Omental fat pad (tissue), 3 donors: ENCODE measurements at regions not wholly inside any gene's neighbourhood (a gene's known extent, or its start where the extent isn't known, plus 50 kb on each side); places are given as distances from the start of the nearest gene placed in this dataset.

ENCODE experiments used
- ATAC-seq: fragments of 150-250 bp; one replicate; pipeline ENCODE4 v1.9.1; 2016; ENCODE audit warnings: mild to moderate bottlenecking, moderate library complexity; ENCODE audit not compliant: low FRiP score
- DNase-seq: peaks from one replicate; pipeline ENCODE4 v3.0.0-alpha.2; 2019; ENCODE audit warnings: low spot score
- TF ChIP-seq, protein P1 (sequence below), 3 donors: fragments of 450-650 bp; IDR thresholded peaks; one replicate each; pipeline ENCODE4 v1.5.1; 2016 to 2017; ENCODE audit warnings: antibody characterized with exemption in 3 of 3, mild to moderate bottlenecking in 3 of 3, moderate library complexity in 2 of 3

DNA sequence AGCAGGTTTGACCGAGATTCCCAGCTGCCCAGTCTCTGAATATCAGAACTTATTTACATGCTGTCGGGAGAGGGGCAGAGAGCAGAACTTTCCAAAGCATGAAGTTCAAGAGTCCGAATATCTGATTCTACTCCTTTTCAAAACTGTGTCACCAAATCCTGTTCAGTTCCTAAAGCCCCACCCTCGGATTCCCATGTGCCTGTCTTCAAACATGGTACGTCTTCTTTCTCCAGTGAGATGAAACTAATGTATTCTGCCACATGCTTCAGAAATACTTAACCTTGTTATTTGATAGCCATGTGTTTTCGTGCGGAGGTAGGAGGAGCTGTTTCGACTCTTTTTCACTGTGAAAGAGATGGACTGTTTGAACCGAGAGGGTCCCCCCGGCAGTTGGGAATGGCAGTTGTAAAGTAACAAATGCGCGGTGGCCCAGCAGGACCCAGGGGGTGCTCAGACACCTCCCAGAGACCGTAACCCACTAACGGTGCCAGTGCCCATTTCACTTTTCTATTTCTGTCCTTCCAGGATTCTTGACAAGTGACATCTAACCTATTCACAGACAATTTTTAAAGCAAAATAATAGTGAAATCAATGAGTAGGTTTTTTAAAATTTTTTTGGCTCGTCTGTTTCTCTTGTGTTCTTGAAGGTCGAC is 67.2 kb downstream of the ZBTB18 start:
- no peak for DNase-seq
- no peak for ATAC-seq
- TF ChIP-seq, protein P1, sequence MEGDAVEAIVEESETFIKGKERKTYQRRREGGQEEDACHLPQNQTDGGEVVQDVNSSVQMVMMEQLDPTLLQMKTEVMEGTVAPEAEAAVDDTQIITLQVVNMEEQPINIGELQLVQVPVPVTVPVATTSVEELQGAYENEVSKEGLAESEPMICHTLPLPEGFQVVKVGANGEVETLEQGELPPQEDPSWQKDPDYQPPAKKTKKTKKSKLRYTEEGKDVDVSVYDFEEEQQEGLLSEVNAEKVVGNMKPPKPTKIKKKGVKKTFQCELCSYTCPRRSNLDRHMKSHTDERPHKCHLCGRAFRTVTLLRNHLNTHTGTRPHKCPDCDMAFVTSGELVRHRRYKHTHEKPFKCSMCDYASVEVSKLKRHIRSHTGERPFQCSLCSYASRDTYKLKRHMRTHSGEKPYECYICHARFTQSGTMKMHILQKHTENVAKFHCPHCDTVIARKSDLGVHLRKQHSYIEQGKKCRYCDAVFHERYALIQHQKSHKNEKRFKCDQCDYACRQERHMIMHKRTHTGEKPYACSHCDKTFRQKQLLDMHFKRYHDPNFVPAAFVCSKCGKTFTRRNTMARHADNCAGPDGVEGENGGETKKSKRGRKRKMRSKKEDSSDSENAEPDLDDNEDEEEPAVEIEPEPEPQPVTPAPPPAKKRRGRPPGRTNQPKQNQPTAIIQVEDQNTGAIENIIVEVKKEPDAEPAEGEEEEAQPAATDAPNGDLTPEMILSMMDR (IDR thresholded peaks at IDR 0.05), result no peak

DNA sequence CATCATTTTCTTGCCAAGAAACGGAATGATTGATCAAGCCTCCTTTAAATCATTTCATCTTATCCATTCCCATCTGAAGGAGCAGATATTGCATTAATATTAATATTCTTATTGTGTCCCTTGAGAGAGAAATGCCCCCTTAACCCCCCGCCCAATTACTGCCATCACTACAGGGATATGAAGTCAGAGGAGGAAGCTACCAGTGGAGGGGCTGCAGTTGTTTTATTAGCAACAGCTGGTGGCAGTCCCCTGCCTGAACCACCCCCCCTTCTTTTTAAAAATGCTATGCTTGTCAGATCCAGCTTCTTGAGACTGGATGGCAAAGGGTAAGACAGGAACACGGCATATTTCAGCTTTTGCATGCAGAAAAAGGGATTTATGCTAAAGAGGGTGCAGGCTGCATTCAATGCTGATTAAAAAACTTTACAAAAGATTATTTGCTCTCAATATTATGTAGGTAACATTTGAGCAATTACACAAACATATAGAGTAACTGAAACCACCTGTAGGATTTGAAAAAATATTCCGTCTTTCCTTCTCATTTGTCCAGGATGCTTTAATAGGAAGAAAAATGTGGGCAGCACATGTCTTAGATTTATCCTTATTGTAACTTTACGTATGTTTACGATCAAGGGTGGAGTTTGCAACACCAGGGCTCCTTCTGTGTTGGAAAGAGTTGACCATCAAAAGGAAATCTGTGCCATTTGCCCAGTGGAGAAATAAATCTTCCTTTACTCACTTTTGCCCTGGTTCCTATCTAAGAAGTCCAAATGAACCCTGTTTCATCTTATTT is 77.7 kb downstream of the ZBTB18 start:
- no peak for ATAC-seq
- TF ChIP-seq, protein P1 (IDR thresholded peaks at IDR 0.05), result no peak
- no peak for DNase-seq

DNA sequence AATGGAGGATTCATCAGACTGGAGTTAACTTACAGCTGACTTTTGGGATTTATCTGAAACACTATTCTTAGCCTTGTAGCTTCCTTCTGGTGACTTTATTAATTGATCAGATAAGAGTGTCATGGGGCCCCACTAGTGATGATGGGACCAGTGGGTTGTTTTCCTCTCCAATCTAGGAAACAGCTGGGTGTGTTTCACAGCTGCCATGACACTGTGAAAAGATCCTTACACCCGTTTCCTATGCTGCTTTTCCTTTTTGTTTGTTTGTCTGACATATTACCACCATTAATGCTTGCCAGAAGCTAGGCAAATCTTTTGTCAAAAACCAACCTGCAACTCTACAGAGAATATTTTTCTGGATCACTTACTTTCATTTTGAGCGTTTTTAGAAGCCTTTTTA is 86.2 kb downstream of the ZBTB18 start:
- ATAC-seq (no peak), DNase-seq (no peak)
- TF ChIP-seq, protein P1 (IDR thresholded peaks at IDR 0.05), result no peak

DNA sequence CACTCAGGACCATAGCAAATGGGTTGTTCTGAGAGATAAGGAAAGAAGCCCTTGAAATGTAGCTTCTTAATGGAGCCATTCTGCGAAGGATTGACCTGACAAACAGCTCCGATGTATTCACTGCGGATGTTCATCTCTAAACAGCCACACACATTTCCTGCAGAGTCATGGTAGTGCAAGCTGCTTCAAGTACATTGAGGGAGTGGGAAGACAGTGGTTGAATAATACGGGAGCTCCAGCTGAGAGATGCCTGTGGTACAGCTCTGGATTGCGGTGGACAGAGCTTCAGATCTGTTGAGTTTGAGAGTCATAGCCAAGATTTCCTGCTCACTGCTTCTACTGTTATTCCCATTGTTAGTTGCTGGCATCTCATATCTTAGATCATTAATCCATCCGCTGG is 86.6 kb downstream of the ZBTB18 start:
- DNase-seq (no peak), ATAC-seq (no peak)
- TF ChIP-seq, protein P1 (IDR thresholded peaks at IDR 0.05), result no peak

DNA sequence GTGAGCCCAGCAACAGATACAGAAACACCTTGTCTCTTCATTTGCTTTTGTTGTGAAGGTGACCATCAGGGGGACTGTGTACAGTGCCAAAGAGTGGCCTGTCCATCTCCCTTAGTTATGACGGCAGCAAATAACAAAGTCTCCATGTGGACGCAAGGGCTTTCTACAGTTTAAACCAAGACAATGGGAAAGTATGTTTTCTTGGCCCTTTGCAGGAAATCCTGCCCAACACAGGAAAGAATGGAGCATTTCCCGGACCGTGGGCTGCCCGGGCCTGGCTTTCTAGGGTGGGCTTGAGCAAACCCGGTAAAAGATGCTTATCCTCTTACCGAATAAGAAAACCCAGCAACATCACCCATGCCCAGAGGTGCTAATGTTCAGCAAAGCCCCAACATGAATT is 87.3 kb downstream of the ZBTB18 start:
- ATAC-seq (no peak), DNase-seq (no peak)
- TF ChIP-seq, protein P1 (IDR thresholded peaks at IDR 0.05), result no peak

DNA sequence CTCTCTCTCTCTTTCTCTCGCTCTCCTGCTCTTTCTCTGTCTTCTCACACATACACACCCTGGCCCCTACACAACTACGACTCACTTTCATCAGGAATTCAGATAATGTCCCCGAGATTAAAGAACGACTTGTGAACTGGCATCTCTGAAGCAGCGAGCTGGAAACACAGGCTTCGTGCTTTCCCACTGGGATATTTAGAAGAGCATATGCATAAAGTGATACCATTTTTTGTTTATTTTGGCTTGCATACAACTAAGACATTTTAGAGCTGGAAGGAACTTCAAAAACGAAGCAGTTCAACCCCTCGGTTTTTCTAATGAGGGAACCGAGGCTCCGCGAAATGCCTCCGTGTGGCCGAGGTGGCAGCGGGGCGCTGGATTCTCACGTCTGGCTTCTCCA is 88.6 kb downstream of the ZBTB18 start:
- ATAC-seq (no peak), DNase-seq (no peak)
- TF ChIP-seq, protein P1 (IDR thresholded peaks at IDR 0.05), result no peak

DNA sequence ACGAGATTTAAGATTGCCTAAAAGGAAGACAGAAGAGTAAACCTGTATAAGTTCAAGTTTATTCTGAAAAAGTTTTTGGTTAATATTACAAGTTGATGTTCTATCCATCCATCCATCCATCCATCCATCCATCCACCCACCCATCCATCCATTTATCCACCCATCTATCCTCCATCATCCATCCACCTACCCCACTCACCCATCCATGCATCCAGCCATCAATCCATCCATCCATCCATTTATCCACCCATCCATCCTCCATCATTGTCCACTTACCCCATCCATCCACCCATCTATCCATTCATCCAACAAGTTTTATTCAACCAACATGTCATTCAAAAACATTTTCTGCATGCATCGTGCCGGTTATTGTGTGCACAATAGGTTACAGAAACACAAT is 89.3 kb downstream of the ZBTB18 start:
- no peak for ATAC-seq
- TF ChIP-seq, protein P1 (IDR thresholded peaks at IDR 0.05), result no peak

More for the DNA sequence above, 89.3 kb downstream of the ZBTB18 start:
- no peak for DNase-seq
